Ovary (tissue), 3 donors: ENCODE measurements at regions not wholly inside any gene's neighbourhood (a gene's known extent, or its start where the extent isn't known, plus 50 kb on each side); places are given as distances from the start of the nearest gene placed in this dataset.

Experiments used
- CTCF ChIP-seq, 3 donors: fragments of 450-650 bp in 2 of 3; fragments of 200-600 bp in 1 of 3; IDR thresholded peaks; one replicate each; pipeline versions ENCODE4 v1.5.1 to v1.8.0; 2016 to 2022; ENCODE audit warnings: antibody characterized with exemption in 3 of 3, mild to moderate bottlenecking in 1 of 3
- EP300 ChIP-seq: sonication (generic); formaldehyde crosslinking; IDR thresholded peaks from one replicate; pipeline ENCODE4 v1.6.1; 2017; ENCODE audit warnings: antibody characterized with exemption
- POLR2A ChIP-seq: fragments of 450-650 bp; IDR thresholded peaks from one replicate; pipeline ENCODE4 v1.6.1; 2017; ENCODE audit warnings: antibody characterized with exemption, mild to moderate bottlenecking, moderate library complexity
- donor health status: DM: no; HTN: no; CAD: no.

- TF ChIP-seq CTCF (IDR thresholded peaks at IDR 0.05), result no peak
- no peak for TF ChIP-seq EP300
- TF ChIP-seq POLR2A, result no peak
Observed at GRCh38 chr11:15772547-15772946, 583.8 kb downstream of the SOX6 start.
